GM23338 (cell line): ENCODE measurements at regions not wholly inside any gene's neighbourhood (a gene's known extent, or its start where the extent isn't known, plus 50 kb on each side); places are given as distances from the start of the nearest gene placed in this dataset.

Source experiments
- CREB1 ChIP-seq: fragments of 250-450 bp; sonication (Bioruptor Pico); IDR thresholded peaks from 2 replicates; pipeline ENCODE4 v1.5.0; 2020; ENCODE audit warnings: low read depth, mild to moderate bottlenecking, moderate library complexity
- EZH2 ChIP-seq: fragments of 200-600 bp; sonication (generic); IDR thresholded peaks from one replicate; pipeline ENCODE4 v1.8.0; 2017; ENCODE audit warnings: antibody characterized with exemption, mild to moderate bottlenecking, low read depth; ENCODE audit not compliant: unreplicated experiment
- EZH2phosphoT487 ChIP-seq: fragments of 200-600 bp; sonication (generic); IDR thresholded peaks from one replicate; pipeline ENCODE4 v1.8.1; 2018; ENCODE audit warnings: antibody characterized with exemption; ENCODE audit not compliant: unreplicated experiment
- POLR2AphosphoS5 ChIP-seq: IDR thresholded peaks from 2 replicates; pipeline ENCODE4 v1.6.1; 2016; ENCODE audit warnings: antibody characterized with exemption, low read depth
- STAT1 ChIP-seq: IDR thresholded peaks from one replicate; pipeline ENCODE4 v1.6.1; 2016; ENCODE audit warnings: antibody characterized with exemption; ENCODE audit not compliant: unreplicated experiment
- TF ChIP-seq, protein P1 (sequence below), 2 experiments: fragments of 200-600 bp in 1 of 2; sonication (generic) in 1 of 2; conservative IDR thresholded peaks; 2 replicates each; pipeline versions ENCODE4 v1.5.1 to v1.6.1; 2016 to 2017; ENCODE audit warnings: antibody characterized with exemption in 2 of 2, low read depth in 2 of 2, mild to moderate bottlenecking in 2 of 2, moderate library complexity in 1 of 2
- TF ChIP-seq, protein P2 (sequence below): IDR thresholded peaks from one replicate; pipeline ENCODE4 v1.6.1; 2018; ENCODE audit warnings: antibody characterized with exemption; ENCODE audit not compliant: unreplicated experiment

DNA sequence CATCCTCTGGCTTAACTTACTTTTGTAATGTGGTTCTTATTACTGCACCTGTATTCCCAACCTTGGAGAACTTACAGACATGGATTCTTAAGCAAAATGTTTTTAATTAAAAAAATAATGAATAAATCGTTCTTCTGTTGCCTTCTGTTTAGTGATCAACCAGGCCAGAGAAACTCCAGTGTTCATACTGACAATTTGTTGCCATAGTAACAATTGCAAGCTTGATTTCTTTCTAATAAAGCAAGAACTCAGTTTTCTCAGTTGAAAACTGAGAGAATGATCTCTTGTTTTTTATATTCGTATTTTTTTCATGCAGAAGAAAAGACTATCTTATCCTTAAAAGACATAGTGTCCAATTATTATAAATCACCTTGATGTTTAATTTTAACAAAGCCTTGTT is 106.5 kb upstream of the LMNTD1 start:
- TF ChIP-seq EZH2phosphoT487 (no peak), STAT1 (no peak), POLR2AphosphoS5 (no peak), EZH2 (no peak), CREB1 (CRISPR knock-in tag) (no peak)
- TF ChIP-seq, protein P1, sequence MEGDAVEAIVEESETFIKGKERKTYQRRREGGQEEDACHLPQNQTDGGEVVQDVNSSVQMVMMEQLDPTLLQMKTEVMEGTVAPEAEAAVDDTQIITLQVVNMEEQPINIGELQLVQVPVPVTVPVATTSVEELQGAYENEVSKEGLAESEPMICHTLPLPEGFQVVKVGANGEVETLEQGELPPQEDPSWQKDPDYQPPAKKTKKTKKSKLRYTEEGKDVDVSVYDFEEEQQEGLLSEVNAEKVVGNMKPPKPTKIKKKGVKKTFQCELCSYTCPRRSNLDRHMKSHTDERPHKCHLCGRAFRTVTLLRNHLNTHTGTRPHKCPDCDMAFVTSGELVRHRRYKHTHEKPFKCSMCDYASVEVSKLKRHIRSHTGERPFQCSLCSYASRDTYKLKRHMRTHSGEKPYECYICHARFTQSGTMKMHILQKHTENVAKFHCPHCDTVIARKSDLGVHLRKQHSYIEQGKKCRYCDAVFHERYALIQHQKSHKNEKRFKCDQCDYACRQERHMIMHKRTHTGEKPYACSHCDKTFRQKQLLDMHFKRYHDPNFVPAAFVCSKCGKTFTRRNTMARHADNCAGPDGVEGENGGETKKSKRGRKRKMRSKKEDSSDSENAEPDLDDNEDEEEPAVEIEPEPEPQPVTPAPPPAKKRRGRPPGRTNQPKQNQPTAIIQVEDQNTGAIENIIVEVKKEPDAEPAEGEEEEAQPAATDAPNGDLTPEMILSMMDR (conservative IDR thresholded peaks at IDR 0.05; ENCODE audit: low read depth in 2 of 2) = no peak
- TF ChIP-seq, protein P2, sequence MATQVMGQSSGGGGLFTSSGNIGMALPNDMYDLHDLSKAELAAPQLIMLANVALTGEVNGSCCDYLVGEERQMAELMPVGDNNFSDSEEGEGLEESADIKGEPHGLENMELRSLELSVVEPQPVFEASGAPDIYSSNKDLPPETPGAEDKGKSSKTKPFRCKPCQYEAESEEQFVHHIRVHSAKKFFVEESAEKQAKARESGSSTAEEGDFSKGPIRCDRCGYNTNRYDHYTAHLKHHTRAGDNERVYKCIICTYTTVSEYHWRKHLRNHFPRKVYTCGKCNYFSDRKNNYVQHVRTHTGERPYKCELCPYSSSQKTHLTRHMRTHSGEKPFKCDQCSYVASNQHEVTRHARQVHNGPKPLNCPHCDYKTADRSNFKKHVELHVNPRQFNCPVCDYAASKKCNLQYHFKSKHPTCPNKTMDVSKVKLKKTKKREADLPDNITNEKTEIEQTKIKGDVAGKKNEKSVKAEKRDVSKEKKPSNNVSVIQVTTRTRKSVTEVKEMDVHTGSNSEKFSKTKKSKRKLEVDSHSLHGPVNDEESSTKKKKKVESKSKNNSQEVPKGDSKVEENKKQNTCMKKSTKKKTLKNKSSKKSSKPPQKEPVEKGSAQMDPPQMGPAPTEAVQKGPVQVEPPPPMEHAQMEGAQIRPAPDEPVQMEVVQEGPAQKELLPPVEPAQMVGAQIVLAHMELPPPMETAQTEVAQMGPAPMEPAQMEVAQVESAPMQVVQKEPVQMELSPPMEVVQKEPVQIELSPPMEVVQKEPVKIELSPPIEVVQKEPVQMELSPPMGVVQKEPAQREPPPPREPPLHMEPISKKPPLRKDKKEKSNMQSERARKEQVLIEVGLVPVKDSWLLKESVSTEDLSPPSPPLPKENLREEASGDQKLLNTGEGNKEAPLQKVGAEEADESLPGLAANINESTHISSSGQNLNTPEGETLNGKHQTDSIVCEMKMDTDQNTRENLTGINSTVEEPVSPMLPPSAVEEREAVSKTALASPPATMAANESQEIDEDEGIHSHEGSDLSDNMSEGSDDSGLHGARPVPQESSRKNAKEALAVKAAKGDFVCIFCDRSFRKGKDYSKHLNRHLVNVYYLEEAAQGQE = no peak
